CD4-positive, alpha-beta memory T cell (primary cell): ENCODE measurements at regions not wholly inside any gene's neighbourhood (a gene's known extent, or its start where the extent isn't known, plus 50 kb on each side); places are given as distances from the start of the nearest gene placed in this dataset.

ENCODE experiments used
- CTCF ChIA-PET: fragments of 350-600 bp; sonication (Branson Sonifier 250); formaldehyde crosslinking; loops from one replicate; lab custom pipeline; 2021; ENCODE audit warnings: inconsistent platforms; ENCODE audit not compliant: partially characterized antibody; lab: Charles Lee
- POLR2A ChIA-PET: fragments of 350-600 bp; sonication (Branson Sonifier 250); formaldehyde crosslinking; loops from one replicate; lab custom pipeline; 2021; ENCODE audit not compliant: partially characterized antibody; lab: Charles Lee
- DNase-seq, 5 donors: peaks; one replicate each; pipeline versions ENCODE4 v3.0.0 to v3.0.0-alpha.2; 2020 to 2022; ENCODE audit warnings: mixed read lengths in 1 of 5
- H3K27ac ChIP-seq: one replicate; pipeline ENCODE4 v1.7.0; 2013; ENCODE audit warnings: low read depth, low read length
- H3K27me3 ChIP-seq: 2 replicates; pipeline ENCODE4 v1.7.0; 2013; ENCODE audit warnings: mild to moderate bottlenecking, low read length, moderate library complexity; ENCODE audit not compliant: insufficient read depth
- H3K36me3 ChIP-seq: 2 replicates; pipeline ENCODE4 v1.7.0; 2013; ENCODE audit warnings: mild to moderate bottlenecking, low read length, moderate library complexity; ENCODE audit not compliant: insufficient read depth
- H3K4me1 ChIP-seq: 2 replicates; pipeline ENCODE4 v1.7.0; 2013; ENCODE audit warnings: mild to moderate bottlenecking, low read length, moderate library complexity; ENCODE audit not compliant: insufficient read depth
- H3K4me3 ChIP-seq, 2 donors: one replicate each; pipeline ENCODE4 v1.7.0; 2013; ENCODE audit warnings: low read length in 2 of 2, mild to moderate bottlenecking in 1 of 2
- H3K9me3 ChIP-seq, 2 donors: one replicate each; pipeline ENCODE4 v1.7.0; 2013; ENCODE audit warnings: low read length in 2 of 2, control low read depth in 1 of 2; ENCODE audit not compliant: control insufficient read depth in 1 of 2
- H3K27ac Mint-ChIP-seq, 7 donors: one replicate each; pipeline ENCODE4 v1.8.0; 2020 to 2021; ENCODE audit warnings: mixed read lengths in 7 of 7, mild to moderate bottlenecking in 6 of 7, inconsistent platforms in 3 of 7, moderate library complexity in 3 of 7
- H3K27me3 Mint-ChIP-seq, 2 donors: one replicate each; pipeline ENCODE4 v1.8.0; 2020 to 2021; ENCODE audit warnings: mixed read lengths in 2 of 2
- H3K36me3 Mint-ChIP-seq, 2 donors: one replicate each; pipeline ENCODE4 v1.8.0; 2020 to 2021; ENCODE audit warnings: mixed read lengths in 2 of 2, inconsistent platforms in 1 of 2, mild to moderate bottlenecking in 1 of 2
- H3K4me1 Mint-ChIP-seq, 4 donors: one replicate each; pipeline ENCODE4 v1.8.0; 2020 to 2021; ENCODE audit warnings: mixed read lengths in 4 of 4, mild to moderate bottlenecking in 1 of 4
- H3K4me3 Mint-ChIP-seq, 8 donors: one replicate each; pipeline ENCODE4 v1.8.0; 2020 to 2021; ENCODE audit warnings: mixed read lengths in 8 of 8, mild to moderate bottlenecking in 7 of 8, moderate library complexity in 6 of 8, inconsistent platforms in 3 of 8
- H3K9me3 Mint-ChIP-seq, 8 donors: one replicate each; pipeline ENCODE4 v1.8.0; 2020 to 2021; ENCODE audit warnings: mixed read lengths in 8 of 8, mild to moderate bottlenecking in 5 of 8, inconsistent platforms in 3 of 8, moderate library complexity in 1 of 8
- intact Hi-C: fragments of 100-400 bp; cut with micrococcal nuclease; formaldehyde crosslinking; loops from one replicate; pipeline ENCODE4 v1.15.1; 2023

GRCh38 chr18:10265560-10266333 lies 188.7 kb upstream of the APCDD1 start:
- CTCF ChIA-PET = no interaction called here
- no peaks in the 10 kb centered on the region for H3K4me1 ChIP-seq

GRCh38 chr18:10266334-10266590 lies 188.2 kb upstream of the APCDD1 start:
- Histone ChIP-seq H3K27me3 (no peaks in the 10 kb centered on the region), H3K27ac (no peak overlapping the region), H3K4me1 (no peaks in the 10 kb centered on the region), H3K9me3 (no peaks in the 10 kb centered on the region), H3K36me3 (no peaks in the 10 kb centered on the region), H3K4me3 (no peak overlapping the region)
- H3K9me3 Mint-ChIP-seq = peaks cover 0 to 2% (median 0%) of the 10 kb centered on the region in 8 donors
- H3K27ac Mint-ChIP-seq = no peak overlapping the region
- ChIA-PET CTCF (no interaction called here), POLR2A (no interaction called here)
- no peak overlapping the region for H3K4me3 Mint-ChIP-seq
- intact Hi-C loops = no loop called here
- H3K36me3 Mint-ChIP-seq = no peaks in the 10 kb centered on the region
- H3K4me1 Mint-ChIP-seq = no peaks in the 10 kb centered on the region
- DNase-seq = no peak
- peaks cover 0 to 3% of the 10 kb centered on the region in 2 donors for H3K27me3 Mint-ChIP-seq

More at GRCh38 chr18:10265560-10266333, 188.7 kb upstream of the APCDD1 start:
- Histone ChIP-seq H3K9me3 (no peaks in the 10 kb centered on the region), H3K4me3 (no peak overlapping the region), H3K36me3 (no peaks in the 10 kb centered on the region), H3K27ac (no peak overlapping the region), H3K27me3 (no peaks in the 10 kb centered on the region)
- H3K36me3 Mint-ChIP-seq = no peaks in the 10 kb centered on the region
- no peak overlapping the region for H3K27ac Mint-ChIP-seq
- peaks cover 0 to 3% of the 10 kb centered on the region in 2 donors for H3K27me3 Mint-ChIP-seq
- DNase-seq = no peak
- H3K9me3 Mint-ChIP-seq = peaks cover 0 to 2% (median 0%) of the 10 kb centered on the region in 8 donors
- intact Hi-C loops = no loop called here
- POLR2A ChIA-PET = no interaction called here
- no peaks in the 10 kb centered on the region for H3K4me1 Mint-ChIP-seq
- H3K4me3 Mint-ChIP-seq = no peak overlapping the region

- H3K27ac Mint-ChIP-seq = no peak overlapping the region
- DNase-seq = no peak
- Histone ChIP-seq H3K27ac (no peak overlapping the region), H3K4me3 (no peak overlapping the region), H3K9me3 (no peaks in the 10 kb centered on the region), H3K4me1 (no peaks in the 10 kb centered on the region), H3K36me3 (no peaks in the 10 kb centered on the region), H3K27me3 (no peaks in the 10 kb centered on the region)
- H3K4me3 Mint-ChIP-seq = no peak overlapping the region
- H3K4me1 Mint-ChIP-seq = no peaks in the 10 kb centered on the region
- intact Hi-C loops = no loop called here
- no peaks in the 10 kb centered on the region for H3K36me3 Mint-ChIP-seq
- H3K9me3 Mint-ChIP-seq = peaks cover 0 to 3% (median 0%) of the 10 kb centered on the region in 8 donors
- ChIA-PET CTCF (no interaction called here), POLR2A (no interaction called here)
- H3K27me3 Mint-ChIP-seq = no peaks in the 10 kb centered on the region
Observed at GRCh38 chr18:10269261-10269660, 185.2 kb upstream of the APCDD1 start.

GRCh38 chr18:10270151-10270571 lies 184.3 kb upstream of the APCDD1 start:
- H3K27ac Mint-ChIP-seq = no peak overlapping the region
- no peak overlapping the region for H3K27ac ChIP-seq
- H3K36me3 ChIP-seq = no peaks in the 10 kb centered on the region
- ChIA-PET CTCF (no interaction called here), POLR2A (no interaction called here)
- H3K4me3 Mint-ChIP-seq = no peak overlapping the region
- H3K4me3 ChIP-seq = no peak overlapping the region
- H3K4me1 Mint-ChIP-seq = no peaks in the 10 kb centered on the region
- H3K27me3 Mint-ChIP-seq = no peaks in the 10 kb centered on the region
- no peaks in the 10 kb centered on the region for H3K36me3 Mint-ChIP-seq
- H3K9me3 Mint-ChIP-seq = peaks cover 0 to 3% (median 0%) of the 10 kb centered on the region in 8 donors
- H3K9me3 ChIP-seq = no peaks in the 10 kb centered on the region
- intact Hi-C loops = no loop called here
- no peaks in the 10 kb centered on the region for H3K4me1 ChIP-seq
- no peak for DNase-seq
- H3K27me3 ChIP-seq = no peaks in the 10 kb centered on the region

- ChIA-PET CTCF (no interaction called here), POLR2A (no interaction called here)
- H3K4me1 Mint-ChIP-seq = no peaks in the 10 kb centered on the region
- H3K9me3 Mint-ChIP-seq = peaks cover 0 to 6% (median 0%) of the 10 kb centered on the region in 8 donors
- H3K27ac Mint-ChIP-seq = no peak overlapping the region
- H3K27me3 ChIP-seq = no peaks in the 10 kb centered on the region
- H3K4me3 Mint-ChIP-seq = no peak overlapping the region
- no peaks in the 10 kb centered on the region for H3K36me3 ChIP-seq
- DNase-seq = no peak
- intact Hi-C loops = no loop called here
- H3K9me3 ChIP-seq = no peaks in the 10 kb centered on the region
- H3K27ac ChIP-seq = no peak overlapping the region
- H3K4me3 ChIP-seq = no peak overlapping the region
- H3K4me1 ChIP-seq = no peaks in the 10 kb centered on the region
- H3K36me3 Mint-ChIP-seq = no peaks in the 10 kb centered on the region
- peaks cover 0 to 1% of the 10 kb centered on the region in 2 donors for H3K27me3 Mint-ChIP-seq
Observed at GRCh38 chr18:10271481-10271880, 183.0 kb upstream of the APCDD1 start.

- ChIA-PET CTCF (interaction anchor here (0.6 kb wide), 1 partner anchor 23 kb away, joined by 5 read pairs; no protein-coding TSS in a partner anchor), POLR2A (no interaction called here)
- Histone ChIP-seq H3K27ac (no peak overlapping the region), H3K36me3 (no peaks in the 10 kb centered on the region), H3K4me3 (no peak overlapping the region), H3K9me3 (no peaks in the 10 kb centered on the region), H3K4me1 (no peaks in the 10 kb centered on the region), H3K27me3 (no peaks in the 10 kb centered on the region)
- no peak for DNase-seq
- Mint-ChIP-seq H3K27ac (no peak overlapping the region), H3K4me3 (no peak overlapping the region), H3K4me1 (no peaks in the 10 kb centered on the region), H3K27me3 (peaks cover 1 to 2% of the 10 kb centered on the region in 2 donors), H3K36me3 (no peaks in the 10 kb centered on the region), H3K9me3 (peaks cover 0 to 6% (median 0%) of the 10 kb centered on the region in 8 donors)
- intact Hi-C loops = no loop called here
Observed at GRCh38 chr18:10274301-10274700, 180.1 kb upstream of the APCDD1 start.

DNA sequence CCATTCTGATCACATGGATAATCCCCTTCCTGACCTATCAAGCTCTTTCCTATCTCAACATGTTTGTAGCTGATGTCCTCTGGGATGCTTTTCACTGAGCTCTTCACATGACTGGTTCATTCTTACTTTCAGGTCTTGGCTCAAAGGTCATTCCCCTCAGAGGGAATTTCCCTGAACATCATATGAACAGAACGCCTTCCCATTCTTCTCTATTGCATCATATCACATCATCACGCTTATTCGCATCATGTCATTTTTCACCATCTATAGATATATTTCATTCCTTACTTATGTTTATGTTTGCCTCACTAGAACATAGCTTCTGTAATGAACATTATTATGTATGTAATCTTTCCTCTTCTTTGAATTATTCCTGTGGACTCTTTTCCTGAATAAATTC lies 178.9 kb upstream of the APCDD1 start:
- peaks cover 1 to 2% of the 10 kb centered on the region in 2 donors for H3K27me3 Mint-ChIP-seq
- H3K4me1 Mint-ChIP-seq = no peaks in the 10 kb centered on the region
- CTCF ChIA-PET = no interaction called here
- Histone ChIP-seq H3K9me3 (no peaks in the 10 kb centered on the region), H3K27ac (no peak overlapping the region), H3K36me3 (no peaks in the 10 kb centered on the region), H3K4me3 (no peak overlapping the region), H3K27me3 (no peaks in the 10 kb centered on the region), H3K4me1 (no peaks in the 10 kb centered on the region)
- peaks cover 0 to 6% (median 0%) of the 10 kb centered on the region in 8 donors for H3K9me3 Mint-ChIP-seq
- H3K36me3 Mint-ChIP-seq = no peaks in the 10 kb centered on the region
- no peak for DNase-seq
- H3K4me3 Mint-ChIP-seq = peak overlapping the region in 1 of 8 donors; percentile 17
- intact Hi-C loops = no loop called here
- POLR2A ChIA-PET = no interaction called here
- H3K27ac Mint-ChIP-seq = no peak overlapping the region
